ENCODE measurements at regions not wholly inside any gene's neighbourhood (a gene's known extent, or its start where the extent isn't known, plus 50 kb on each side); places are given as distances from the start of the nearest gene placed in this dataset.

DNA sequence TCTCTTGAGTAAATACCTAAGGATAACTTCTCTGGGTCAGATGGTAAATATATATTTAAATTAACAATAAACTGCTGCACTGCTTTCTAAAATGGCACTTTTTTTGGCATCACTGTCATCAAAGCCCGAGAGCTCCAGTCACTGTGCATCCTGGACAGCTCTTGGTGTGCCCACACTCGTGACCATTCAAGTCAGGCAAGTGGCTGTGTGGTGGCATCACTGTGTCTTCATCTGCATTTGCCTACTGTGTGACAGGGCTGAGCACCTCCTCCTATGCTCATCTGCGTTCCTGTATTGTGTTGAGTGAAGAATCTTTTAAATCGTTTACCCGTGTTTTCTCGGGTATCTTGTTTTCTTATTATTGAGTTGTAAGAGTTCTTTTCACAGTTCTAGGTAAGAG lies 568.1 kb upstream of the SALL3 start:
- Histone ChIP-seq H3K27me3 (ENCODE audit: control insufficient read depth in 1 of 2, insufficient read depth in 2 of 2, low read length in 2 of 2) (no peaks in the 10 kb centered on the region), H3K27ac (ENCODE audit: low read depth in 2 of 2, low read length in 1 of 2) (no peak overlapping the region), H3K4me3 (ENCODE audit: low read depth in 1 of 2, low read length in 2 of 2) (no peak overlapping the region), H3K36me3 (ENCODE audit: control insufficient read depth in 2 of 2, insufficient read depth in 2 of 2, low read length in 1 of 2) (no peaks in the 10 kb centered on the region), H3K9me3 (ENCODE audit: control insufficient read depth in 2 of 2, insufficient read depth in 1 of 2, low read depth in 1 of 2, low read length in 1 of 2) (no peaks in the 10 kb centered on the region), H3K4me1 (ENCODE audit: control insufficient read depth in 2 of 2, insufficient read depth in 2 of 2, low read length in 1 of 2) (peaks cover 2 to 4% of the 10 kb centered on the region in 2 donors)
- 89 to 93% methylated on average over 6 of the region's 6 CpGs for WGBS, 2 donors

- H3K36me3 ChIP-seq (ENCODE audit: control insufficient read depth in 2 of 2, insufficient read depth in 2 of 2, low read length in 1 of 2), result no peaks in the 10 kb centered on the region
- no peaks in the 10 kb centered on the region for H3K9me3 ChIP-seq (ENCODE audit: control insufficient read depth in 2 of 2, insufficient read depth in 1 of 2, low read depth in 1 of 2, low read length in 1 of 2)
- peaks cover 0 to 4% of the 10 kb centered on the region in 2 donors for H3K4me1 ChIP-seq (ENCODE audit: control insufficient read depth in 2 of 2, insufficient read depth in 2 of 2, low read length in 1 of 2)
- no peaks in the 10 kb centered on the region for H3K27me3 ChIP-seq (ENCODE audit: control insufficient read depth in 1 of 2, insufficient read depth in 2 of 2, low read length in 2 of 2)
- H3K4me3 ChIP-seq (ENCODE audit: low read depth in 1 of 2, low read length in 2 of 2), result no peak overlapping the region
- no peak overlapping the region for H3K27ac ChIP-seq (ENCODE audit: low read depth in 2 of 2, low read length in 1 of 2)
- 79 to 86% methylated on average over 2 of the region's 2 CpGs for WGBS, 2 donors
Measured at GRCh38 chr18:78414302-78414701, 565.3 kb upstream of the SALL3 start.

DNA sequence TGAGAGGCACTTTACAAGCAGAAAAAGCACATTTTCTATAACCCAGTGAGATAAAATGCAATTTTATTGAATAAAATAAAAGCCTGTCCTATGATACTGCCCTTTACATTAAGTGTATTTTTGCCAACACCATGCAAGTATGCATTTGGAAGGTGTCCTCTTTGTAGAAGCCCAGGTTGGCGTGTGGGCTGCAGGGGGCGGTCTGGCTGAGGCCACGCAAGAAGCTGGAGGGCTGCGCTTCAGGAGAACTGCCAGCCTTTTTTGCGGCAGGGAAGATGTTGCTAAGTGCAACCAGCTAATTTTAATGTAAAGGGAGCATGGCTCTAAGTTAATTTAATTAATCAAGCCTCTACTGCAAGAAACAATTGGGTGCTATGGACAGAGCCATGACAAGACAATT lies 562.8 kb upstream of the SALL3 start:
- 93 to 95% methylated on average over 5 of the region's 5 CpGs for WGBS, 2 donors
- Histone ChIP-seq H3K9me3 (ENCODE audit: control insufficient read depth in 2 of 2, insufficient read depth in 1 of 2, low read depth in 1 of 2, low read length in 1 of 2) (peaks cover 0 to 2% of the 10 kb centered on the region in 2 donors), H3K4me1 (ENCODE audit: control insufficient read depth in 2 of 2, insufficient read depth in 2 of 2, low read length in 1 of 2) (peaks cover 0 to 4% of the 10 kb centered on the region in 2 donors), H3K27ac (ENCODE audit: low read depth in 2 of 2, low read length in 1 of 2) (no peak overlapping the region), H3K27me3 (ENCODE audit: control insufficient read depth in 1 of 2, insufficient read depth in 2 of 2, low read length in 2 of 2) (no peaks in the 10 kb centered on the region), H3K36me3 (ENCODE audit: control insufficient read depth in 2 of 2, insufficient read depth in 2 of 2, low read length in 1 of 2) (no peaks in the 10 kb centered on the region), H3K4me3 (ENCODE audit: low read depth in 1 of 2, low read length in 2 of 2) (no peak overlapping the region)

- Histone ChIP-seq H3K27ac (ENCODE audit: low read depth in 2 of 2, low read length in 1 of 2) (no peak overlapping the region), H3K9me3 (ENCODE audit: control insufficient read depth in 2 of 2, insufficient read depth in 1 of 2, low read depth in 1 of 2, low read length in 1 of 2) (peaks cover 0 to 2% of the 10 kb centered on the region in 2 donors), H3K27me3 (ENCODE audit: control insufficient read depth in 1 of 2, insufficient read depth in 2 of 2, low read length in 2 of 2) (no peaks in the 10 kb centered on the region), H3K4me3 (ENCODE audit: low read depth in 1 of 2, low read length in 2 of 2) (no peak overlapping the region), H3K36me3 (ENCODE audit: control insufficient read depth in 2 of 2, insufficient read depth in 2 of 2, low read length in 1 of 2) (no peaks in the 10 kb centered on the region), H3K4me1 (ENCODE audit: control insufficient read depth in 2 of 2, insufficient read depth in 2 of 2, low read length in 1 of 2) (peaks cover 0 to 4% of the 10 kb centered on the region in 2 donors)
- WGBS, 2 donors, result 63 to 72% methylated on average over 7 of the region's 7 CpGs
Measured at GRCh38 chr18:78418379-78418778, 561.2 kb upstream of the SALL3 start.

DNA sequence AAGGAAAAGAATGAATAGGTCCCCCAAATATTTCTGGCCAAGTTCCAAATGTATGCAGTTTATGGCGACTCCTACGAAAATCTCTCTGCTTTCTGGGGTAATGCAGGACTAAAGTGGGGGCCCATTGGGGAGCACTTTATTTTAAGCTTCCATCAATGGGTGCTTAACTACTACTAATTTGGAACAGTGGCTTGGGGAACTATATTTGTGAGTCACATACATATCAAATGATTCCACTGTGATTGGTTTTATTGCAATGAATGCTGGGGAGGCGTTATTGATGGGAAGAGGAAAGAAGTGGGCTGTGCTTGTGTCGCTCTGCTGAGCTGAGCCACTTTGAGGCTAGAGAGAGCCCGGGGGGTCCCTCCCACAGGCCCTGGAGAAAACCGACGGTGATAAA lies 560.4 kb upstream of the SALL3 start:
- Histone ChIP-seq H3K27me3 (ENCODE audit: control insufficient read depth in 1 of 2, insufficient read depth in 2 of 2, low read length in 2 of 2) (no peaks in the 10 kb centered on the region), H3K36me3 (ENCODE audit: control insufficient read depth in 2 of 2, insufficient read depth in 2 of 2, low read length in 1 of 2) (no peaks in the 10 kb centered on the region), H3K9me3 (ENCODE audit: control insufficient read depth in 2 of 2, insufficient read depth in 1 of 2, low read depth in 1 of 2, low read length in 1 of 2) (peaks cover 0 to 2% of the 10 kb centered on the region in 2 donors), H3K4me1 (ENCODE audit: control insufficient read depth in 2 of 2, insufficient read depth in 2 of 2, low read length in 1 of 2) (peaks cover 0 to 4% of the 10 kb centered on the region in 2 donors), H3K4me3 (ENCODE audit: low read depth in 1 of 2, low read length in 2 of 2) (no peak overlapping the region), H3K27ac (ENCODE audit: low read depth in 2 of 2, low read length in 1 of 2) (no peak overlapping the region)
- 79 to 80% methylated on average over 7 of the region's 7 CpGs for WGBS, 2 donors

- H3K4me1 ChIP-seq (ENCODE audit: control insufficient read depth in 2 of 2, insufficient read depth in 2 of 2, low read length in 1 of 2), result no peaks in the 10 kb centered on the region
- no peak overlapping the region for H3K4me3 ChIP-seq (ENCODE audit: low read depth in 1 of 2, low read length in 2 of 2)
- H3K27me3 ChIP-seq (ENCODE audit: control insufficient read depth in 1 of 2, insufficient read depth in 2 of 2, low read length in 2 of 2), result no peaks in the 10 kb centered on the region
- WGBS, 2 donors, result 87 to 91% methylated on average over 10 of the region's 10 CpGs
- peaks cover 0 to 2% of the 10 kb centered on the region in 2 donors for H3K9me3 ChIP-seq (ENCODE audit: control insufficient read depth in 2 of 2, insufficient read depth in 1 of 2, low read depth in 1 of 2, low read length in 1 of 2)
- no peaks in the 10 kb centered on the region for H3K36me3 ChIP-seq (ENCODE audit: control insufficient read depth in 2 of 2, insufficient read depth in 2 of 2, low read length in 1 of 2)
- no peak overlapping the region for H3K27ac ChIP-seq (ENCODE audit: low read depth in 2 of 2, low read length in 1 of 2)
Measured at GRCh38 chr18:78420116-78420515, 559.5 kb upstream of the SALL3 start.

GRCh38 chr18:78421392-78421791 lies 558.2 kb upstream of the SALL3 start:
- 81 to 85% methylated on average over 1 of the region's 1 CpG for WGBS, 2 donors
- no peaks in the 10 kb centered on the region for H3K36me3 ChIP-seq (ENCODE audit: control insufficient read depth in 2 of 2, insufficient read depth in 2 of 2, low read length in 1 of 2)
- peaks cover 0 to 2% of the 10 kb centered on the region in 2 donors for H3K9me3 ChIP-seq (ENCODE audit: control insufficient read depth in 2 of 2, insufficient read depth in 1 of 2, low read depth in 1 of 2, low read length in 1 of 2)
- H3K27me3 ChIP-seq (ENCODE audit: control insufficient read depth in 1 of 2, insufficient read depth in 2 of 2, low read length in 2 of 2), result no peaks in the 10 kb centered on the region
- H3K27ac ChIP-seq (ENCODE audit: low read depth in 2 of 2, low read length in 1 of 2), result no peak overlapping the region
- H3K4me1 ChIP-seq (ENCODE audit: control insufficient read depth in 2 of 2, insufficient read depth in 2 of 2, low read length in 1 of 2), result peaks cover 0 to 3% of the 10 kb centered on the region in 2 donors
- no peak overlapping the region for H3K4me3 ChIP-seq (ENCODE audit: low read depth in 1 of 2, low read length in 2 of 2)

- Histone ChIP-seq H3K27me3 (ENCODE audit: control insufficient read depth in 1 of 2, insufficient read depth in 2 of 2, low read length in 2 of 2) (no peaks in the 10 kb centered on the region), H3K4me3 (ENCODE audit: low read depth in 1 of 2, low read length in 2 of 2) (no peak overlapping the region), H3K9me3 (ENCODE audit: control insufficient read depth in 2 of 2, insufficient read depth in 1 of 2, low read depth in 1 of 2, low read length in 1 of 2) (peaks cover 0 to 2% of the 10 kb centered on the region in 2 donors), H3K27ac (ENCODE audit: low read depth in 2 of 2, low read length in 1 of 2) (no peak overlapping the region), H3K4me1 (ENCODE audit: control insufficient read depth in 2 of 2, insufficient read depth in 2 of 2, low read length in 1 of 2) (peaks cover 0 to 3% of the 10 kb centered on the region in 2 donors), H3K36me3 (ENCODE audit: control insufficient read depth in 2 of 2, insufficient read depth in 2 of 2, low read length in 1 of 2) (no peaks in the 10 kb centered on the region)
- WGBS, 2 donors, result 48 to 59% methylated on average over 7 of the region's 7 CpGs
Measured at GRCh38 chr18:78422336-78422735, 557.3 kb upstream of the SALL3 start.

DNA sequence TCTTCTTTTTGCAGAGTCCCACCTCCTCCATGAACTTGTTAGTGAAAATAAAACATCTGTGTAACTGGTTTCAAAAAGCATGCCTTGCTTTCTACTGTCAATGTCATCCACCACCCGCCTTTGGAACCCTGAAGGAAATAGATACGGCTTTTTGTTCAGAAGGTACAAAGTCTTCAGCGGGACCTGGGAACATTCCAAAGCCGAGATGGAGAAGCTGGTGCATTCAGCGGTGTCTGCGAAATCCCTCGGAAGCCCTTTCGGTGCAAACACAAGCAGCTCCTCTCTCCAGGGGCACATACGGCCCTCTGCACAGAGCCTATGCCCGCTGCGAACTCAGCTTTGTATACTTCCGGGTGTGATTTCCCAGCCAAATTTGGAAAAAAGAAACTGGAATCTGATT lies 555.8 kb upstream of the SALL3 start:
- H3K4me1 ChIP-seq (ENCODE audit: control insufficient read depth in 2 of 2, insufficient read depth in 2 of 2, low read length in 1 of 2), result peaks cover 0 to 3% of the 10 kb centered on the region in 2 donors
- H3K9me3 ChIP-seq (ENCODE audit: control insufficient read depth in 2 of 2, insufficient read depth in 1 of 2, low read depth in 1 of 2, low read length in 1 of 2), result peaks cover 0 to 2% of the 10 kb centered on the region in 2 donors
- H3K27me3 ChIP-seq (ENCODE audit: control insufficient read depth in 1 of 2, insufficient read depth in 2 of 2, low read length in 2 of 2), result no peaks in the 10 kb centered on the region
- no peak overlapping the region for H3K4me3 ChIP-seq (ENCODE audit: low read depth in 1 of 2, low read length in 2 of 2)
- H3K36me3 ChIP-seq (ENCODE audit: control insufficient read depth in 2 of 2, insufficient read depth in 2 of 2, low read length in 1 of 2), result no peaks in the 10 kb centered on the region
- no peak overlapping the region for H3K27ac ChIP-seq (ENCODE audit: low read depth in 2 of 2, low read length in 1 of 2)
- 82 to 89% methylated on average over 12 of the region's 12 CpGs for WGBS, 2 donors

- Histone ChIP-seq H3K9me3 (ENCODE audit: control insufficient read depth in 2 of 2, insufficient read depth in 1 of 2, low read depth in 1 of 2, low read length in 1 of 2) (peaks cover 0 to 2% of the 10 kb centered on the region in 2 donors), H3K27me3 (ENCODE audit: control insufficient read depth in 1 of 2, insufficient read depth in 2 of 2, low read length in 2 of 2) (no peaks in the 10 kb centered on the region), H3K27ac (ENCODE audit: low read depth in 2 of 2, low read length in 1 of 2) (no peak overlapping the region), H3K4me3 (ENCODE audit: low read depth in 1 of 2, low read length in 2 of 2) (no peak overlapping the region), H3K4me1 (ENCODE audit: control insufficient read depth in 2 of 2, insufficient read depth in 2 of 2, low read length in 1 of 2) (peaks cover 0 to 3% of the 10 kb centered on the region in 2 donors), H3K36me3 (ENCODE audit: control insufficient read depth in 2 of 2, insufficient read depth in 2 of 2, low read length in 1 of 2) (no peaks in the 10 kb centered on the region)
- WGBS, 2 donors, result 65 to 67% methylated on average over 7 of the region's 7 CpGs
Measured at GRCh38 chr18:78424403-78425018, 555.1 kb upstream of the SALL3 start.
